Thyroid gland (tissue), 4 donors: ENCODE measurements at regions not wholly inside any gene's neighbourhood (a gene's known extent, or its start where the extent isn't known, plus 50 kb on each side); places are given as distances from the start of the nearest gene placed in this dataset.

Experiments
- DNase-seq, 2 donors: peaks; one replicate each; pipeline ENCODE4 v3.0.0-alpha.2; 2019
- H3K27ac ChIP-seq, 3 donors: fragments of 200-600 bp; sonication (generic); 1 replicate in 2 of 3; 2 replicates in 1 of 3; pipeline ENCODE4 v1.5.1; 2016 to 2019; ENCODE audit warnings: mild to moderate bottlenecking in 1 of 3, moderate library complexity in 1 of 3
- H3K27me3 ChIP-seq: fragments of 200-600 bp; sonication (generic); one replicate; pipeline ENCODE4 v1.5.1; 2019
- H3K36me3 ChIP-seq, 2 donors: fragments of 200-600 bp; sonication (generic); one replicate each; pipeline ENCODE4 v1.5.1; 2016 to 2019
- H3K4me1 ChIP-seq, 2 donors: fragments of 200-600 bp; sonication (generic); one replicate each; pipeline ENCODE4 v1.5.1; 2017 to 2019
- H3K4me3 ChIP-seq, 3 donors: fragments of 200-600 bp; sonication (generic); replicated peaks in 1 of 3; 1 replicate in 2 of 3; 2 replicates in 1 of 3; pipeline ENCODE4 v1.5.1; 2016; ENCODE audit warnings: mild to moderate bottlenecking in 1 of 3
- H3K9me3 ChIP-seq: fragments of 200-600 bp; sonication (generic); one replicate; pipeline ENCODE4 v1.5.1; 2017
- POLR2A ChIP-seq, 2 donors: fragments of 450-650 bp; IDR thresholded peaks; one replicate each; pipeline ENCODE4 v1.6.1; 2017; ENCODE audit warnings: antibody characterized with exemption in 2 of 2, mild to moderate bottlenecking in 2 of 2, moderate library complexity in 1 of 2
- WGBS, 2 donors: methylation state at CpG; one replicate each; pipeline ENCODE4 v1.1.5; 2017; 5-methylcytosine and 5-hydroxymethylcytosine counted together
- intact Hi-C: fragments of 100-400 bp; cut with DNase I; formaldehyde crosslinking; loops from one replicate; pipeline ENCODE4 v1.15.1; 2023
- TF ChIP-seq, protein P1 (sequence below), 6 experiments: fragments of 200-600 bp in 3 of 6; fragments of 450-650 bp in 3 of 6; sonication (generic) in 3 of 6; IDR thresholded peaks; one replicate each; pipeline ENCODE4 v1.5.1; 2016 to 2019; ENCODE audit warnings: antibody characterized with exemption in 6 of 6, mild to moderate bottlenecking in 2 of 6, inconsistent platforms in 1 of 6, moderate library complexity in 1 of 6

GRCh38 chr3:132218817-132219755, 98.1 kb upstream of the ACP3 start:
- Histone ChIP-seq H3K4me1 (peaks cover 20 to 31% of the 10 kb centered on the region in 2 donors), H3K9me3 (no peaks in the 10 kb centered on the region), H3K27me3 (no peaks in the 10 kb centered on the region), H3K4me3 (no peak overlapping the region), H3K27ac (peak overlapping the region in 1 of 3 donors; percentile 5), H3K36me3 (no peaks in the 10 kb centered on the region)
- intact Hi-C loops: no loop called here
- no peak for TF ChIP-seq POLR2A (IDR thresholded peaks at IDR 0.05)
- TF ChIP-seq, protein P1, sequence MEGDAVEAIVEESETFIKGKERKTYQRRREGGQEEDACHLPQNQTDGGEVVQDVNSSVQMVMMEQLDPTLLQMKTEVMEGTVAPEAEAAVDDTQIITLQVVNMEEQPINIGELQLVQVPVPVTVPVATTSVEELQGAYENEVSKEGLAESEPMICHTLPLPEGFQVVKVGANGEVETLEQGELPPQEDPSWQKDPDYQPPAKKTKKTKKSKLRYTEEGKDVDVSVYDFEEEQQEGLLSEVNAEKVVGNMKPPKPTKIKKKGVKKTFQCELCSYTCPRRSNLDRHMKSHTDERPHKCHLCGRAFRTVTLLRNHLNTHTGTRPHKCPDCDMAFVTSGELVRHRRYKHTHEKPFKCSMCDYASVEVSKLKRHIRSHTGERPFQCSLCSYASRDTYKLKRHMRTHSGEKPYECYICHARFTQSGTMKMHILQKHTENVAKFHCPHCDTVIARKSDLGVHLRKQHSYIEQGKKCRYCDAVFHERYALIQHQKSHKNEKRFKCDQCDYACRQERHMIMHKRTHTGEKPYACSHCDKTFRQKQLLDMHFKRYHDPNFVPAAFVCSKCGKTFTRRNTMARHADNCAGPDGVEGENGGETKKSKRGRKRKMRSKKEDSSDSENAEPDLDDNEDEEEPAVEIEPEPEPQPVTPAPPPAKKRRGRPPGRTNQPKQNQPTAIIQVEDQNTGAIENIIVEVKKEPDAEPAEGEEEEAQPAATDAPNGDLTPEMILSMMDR (IDR thresholded peaks at IDR 0.05): no peak
- 56 to 66% methylated on average over 3 of the region's 3 CpGs for WGBS, 2 donors
- DNase-seq: no peak

- intact Hi-C loops: no loop called here
- no peaks in the 10 kb centered on the region for H3K9me3 ChIP-seq
- no peaks in the 10 kb centered on the region for H3K36me3 ChIP-seq
- no peaks in the 10 kb centered on the region for H3K27me3 ChIP-seq
- peak overlapping the region; percentile 21 to 55 (median 47) for H3K27ac ChIP-seq
- 26 to 30% methylated on average over 4 of the region's 4 CpGs for WGBS, 2 donors
- no peak for TF ChIP-seq POLR2A (IDR thresholded peaks at IDR 0.05)
- TF ChIP-seq, protein P1 (IDR thresholded peaks at IDR 0.05): no peak
- peaks cover 25 to 33% of the 10 kb centered on the region in 2 donors for H3K4me1 ChIP-seq
- DNase-seq: peak; percentile 91 to 93
- no peak overlapping the region for H3K4me3 ChIP-seq
These were observed 96.2 kb upstream of the ACP3 start for GRCh38 chr3:132220986-132221385.

- no peak for TF ChIP-seq POLR2A (IDR thresholded peaks at IDR 0.05)
- TF ChIP-seq, protein P1 (IDR thresholded peaks at IDR 0.05): peak in 1 of 6 experiments; percentile 2
- Histone ChIP-seq H3K4me1 (peaks cover 31 to 43% of the 10 kb centered on the region in 2 donors), H3K9me3 (no peaks in the 10 kb centered on the region), H3K27me3 (no peaks in the 10 kb centered on the region), H3K4me3 (no peak overlapping the region), H3K36me3 (no peaks in the 10 kb centered on the region), H3K27ac (peak overlapping the region; percentile 68 to 77 (median 69))
- WGBS, 2 donors: 23 to 54% methylated on average over 6 of the region's 6 CpGs
- intact Hi-C loops: no loop called here
- peak; percentile 97 for DNase-seq
These were observed 94.2 kb upstream of the ACP3 start for GRCh38 chr3:132222868-132223538.

DNA sequence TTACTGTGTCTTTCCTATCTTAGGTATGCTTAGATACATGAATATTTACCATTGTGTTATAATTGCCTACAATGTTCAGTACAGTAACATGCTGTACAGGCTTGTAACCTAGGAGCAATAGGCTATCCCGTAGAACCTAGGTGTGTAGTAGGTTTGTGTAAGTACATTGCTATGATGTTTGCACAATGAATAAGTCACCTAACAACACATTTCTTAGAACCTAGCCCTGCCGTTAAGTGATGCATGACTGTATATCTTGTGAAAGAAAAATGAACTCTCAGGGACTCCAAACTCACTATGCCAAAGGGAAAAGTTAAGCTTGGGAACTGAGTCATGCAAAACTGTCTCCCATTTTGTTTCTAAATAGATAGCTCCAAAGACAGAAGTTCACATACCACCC, 91.5 kb upstream of the ACP3 start:
- H3K27ac ChIP-seq: peak overlapping the region in 2 of 3 donors; percentile 54 to 66
- no peaks in the 10 kb centered on the region for H3K27me3 ChIP-seq
- intact Hi-C loops: no loop called here
- peaks cover 24 to 37% of the 10 kb centered on the region in 2 donors for H3K4me1 ChIP-seq
- no peaks in the 10 kb centered on the region for H3K9me3 ChIP-seq
- 31 to 44% methylated on average over 2 of the region's 2 CpGs for WGBS, 2 donors
- no peaks in the 10 kb centered on the region for H3K36me3 ChIP-seq
- H3K4me3 ChIP-seq: no peak overlapping the region
- DNase-seq: no peak
- TF ChIP-seq, protein P1 (IDR thresholded peaks at IDR 0.05): no peak
- TF ChIP-seq POLR2A (IDR thresholded peaks at IDR 0.05): no peak
